HG03521 (cell line): ENCODE measurements at regions not wholly inside any gene's neighbourhood (a gene's known extent, or its start where the extent isn't known, plus 50 kb on each side); places are given as distances from the start of the nearest gene placed in this dataset.

Experiments
- ATAC-seq: cut with Tn5 transposase; IDR thresholded peaks from one replicate; pipeline ENCODE4 v1.9.1; 2021; ENCODE audit warnings: mild to moderate bottlenecking, moderate library complexity; ENCODE audit not compliant: unreplicated experiment

- ATAC-seq = no peak
Measured at GRCh38 chr12:24425601-24425970, 476.1 kb upstream of the SOX5 start.

GRCh38 chr12:24424889-24425600 is 475.6 kb upstream of the SOX5 start:
- no peak for ATAC-seq

GRCh38 chr12:24424376-24424775 is 474.9 kb upstream of the SOX5 start:
- ATAC-seq = no peak

- ATAC-seq = no peak
Measured at GRCh38 chr12:24423611-24424010, 474.1 kb upstream of the SOX5 start.

- ATAC-seq = no peak
Measured at GRCh38 chr12:24421759-24422158, 472.3 kb upstream of the SOX5 start.

- ATAC-seq = no peak
Measured at GRCh38 chr12:24418157-24418556, 468.7 kb upstream of the SOX5 start.

- ATAC-seq = no peak
Measured at GRCh38 chr12:24416423-24417109, 467.1 kb upstream of the SOX5 start.

GRCh38 chr12:24415934-24416333 is 466.5 kb upstream of the SOX5 start:
- no peak for ATAC-seq

- no peak for ATAC-seq
Measured at GRCh38 chr12:24414480-24414879, 465.0 kb upstream of the SOX5 start.

GRCh38 chr12:24411948-24412347 is 462.5 kb upstream of the SOX5 start:
- no peak for ATAC-seq

GRCh38 chr12:24409868-24410267 is 460.4 kb upstream of the SOX5 start:
- no peak for ATAC-seq

- no peak for ATAC-seq
Measured at GRCh38 chr12:24408305-24408704, 458.8 kb upstream of the SOX5 start.

- ATAC-seq = no peak
Measured at GRCh38 chr12:24407884-24408283, 458.4 kb upstream of the SOX5 start.

- ATAC-seq = no peak
Measured at GRCh38 chr12:24404086-24404815, 454.8 kb upstream of the SOX5 start.

- ATAC-seq = no peak
Measured at GRCh38 chr12:24400533-24400932, 451.1 kb upstream of the SOX5 start.

GRCh38 chr12:24398605-24399004 is 449.1 kb upstream of the SOX5 start:
- ATAC-seq = peak; percentile 79

GRCh38 chr12:24396224-24396623 is 446.8 kb upstream of the SOX5 start:
- ATAC-seq = no peak

GRCh38 chr12:24394246-24394645 is 444.8 kb upstream of the SOX5 start:
- ATAC-seq = no peak

GRCh38 chr12:24393071-24393470 is 443.6 kb upstream of the SOX5 start:
- ATAC-seq = no peak

GRCh38 chr12:24389394-24389793 is 439.9 kb upstream of the SOX5 start:
- no peak for ATAC-seq

GRCh38 chr12:24387381-24387780 is 437.9 kb upstream of the SOX5 start:
- ATAC-seq = no peak

- no peak for ATAC-seq
Measured at GRCh38 chr12:24386836-24387235, 437.4 kb upstream of the SOX5 start.
